Medulla oblongata (tissue), 1 donor: ENCODE measurements at regions not wholly inside any gene's neighbourhood (a gene's known extent, or its start where the extent isn't known, plus 50 kb on each side); places are given as distances from the start of the nearest gene placed in this dataset.

Experiments
- DNase-seq: peaks from one replicate; pipeline ENCODE4 v3.0.0-alpha.2; 2015; ENCODE audit errors: extremely low spot score

DNA sequence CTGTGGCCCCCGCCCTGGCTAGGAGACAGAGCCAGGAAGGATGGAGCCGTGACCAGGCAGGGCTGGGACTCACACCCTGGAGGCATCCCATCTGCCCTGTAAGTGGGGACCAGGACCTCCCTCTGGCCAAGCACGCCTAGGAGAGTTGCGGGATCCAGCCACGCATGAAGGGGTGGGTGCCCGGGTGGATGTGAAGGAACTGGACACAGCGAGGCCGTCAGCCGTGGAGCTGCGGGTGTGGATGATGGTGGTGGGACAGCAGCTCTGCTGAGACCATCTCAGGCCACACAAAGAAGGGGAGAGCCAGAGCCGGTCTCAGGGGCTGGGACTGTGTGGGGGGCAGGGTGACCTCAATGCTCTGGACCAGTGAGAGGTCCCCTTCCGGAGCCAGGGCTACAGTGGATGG, 746.4 kb downstream of the BRD1 start:
- DNase-seq = no peak

DNA sequence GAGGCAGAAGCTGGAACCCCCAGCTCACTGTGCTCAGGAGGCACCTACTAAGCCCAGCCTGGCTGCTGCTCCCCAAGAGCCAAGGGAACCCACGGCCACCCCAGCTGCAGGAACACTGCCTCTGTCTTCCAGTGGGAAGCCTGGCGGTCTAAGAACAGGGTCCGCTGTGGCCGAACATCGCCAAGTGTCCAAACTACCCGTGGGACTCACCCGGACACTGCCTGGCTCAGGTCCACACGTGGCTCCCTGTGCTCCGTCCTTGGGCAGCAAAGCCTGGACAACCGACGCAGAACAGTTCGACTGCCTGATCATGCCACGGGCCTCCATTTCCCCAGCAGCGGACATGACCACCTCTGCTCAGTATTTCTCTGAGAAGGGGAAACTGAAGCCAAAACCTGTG, 747.0 kb downstream of the BRD1 start:
- DNase-seq = no peak

DNA sequence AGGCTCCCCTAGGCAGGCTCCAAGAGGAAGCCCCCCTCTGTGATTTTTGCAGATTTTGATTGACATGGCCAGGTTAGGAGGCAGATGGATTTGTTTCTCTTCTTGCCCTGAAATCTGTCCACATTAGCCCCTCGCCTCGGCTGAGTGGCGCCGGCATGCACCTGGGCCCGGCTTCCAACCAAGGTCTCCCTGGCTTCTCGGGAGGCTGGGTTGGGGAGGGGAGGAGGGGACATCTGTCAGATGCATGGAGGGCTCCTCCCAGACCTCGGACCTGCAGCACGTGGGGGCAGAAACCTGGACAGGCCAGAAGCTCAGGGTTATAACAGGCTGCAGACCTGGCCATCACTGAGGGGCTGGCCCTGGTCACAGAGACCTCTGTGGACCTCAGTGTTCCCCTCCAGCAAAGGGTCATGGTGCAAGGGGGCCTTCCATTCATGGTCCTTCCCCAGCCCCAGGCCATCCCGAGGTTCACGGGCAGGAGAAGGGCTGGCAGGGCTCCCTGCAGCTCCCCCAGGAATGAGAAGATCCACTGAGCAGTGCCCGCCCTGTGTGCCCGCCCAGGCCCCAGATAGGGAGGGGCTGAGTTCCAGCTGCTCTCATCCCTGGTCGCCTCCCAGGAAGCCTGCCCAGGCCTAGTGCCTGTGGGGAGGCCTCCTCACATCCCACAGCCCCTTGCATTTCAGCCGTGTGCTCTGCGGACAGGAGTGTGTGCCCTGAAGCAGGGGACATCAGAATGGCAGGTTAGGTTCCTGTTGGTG, 747.8 kb downstream of the BRD1 start:
- DNase-seq = no peak

DNA sequence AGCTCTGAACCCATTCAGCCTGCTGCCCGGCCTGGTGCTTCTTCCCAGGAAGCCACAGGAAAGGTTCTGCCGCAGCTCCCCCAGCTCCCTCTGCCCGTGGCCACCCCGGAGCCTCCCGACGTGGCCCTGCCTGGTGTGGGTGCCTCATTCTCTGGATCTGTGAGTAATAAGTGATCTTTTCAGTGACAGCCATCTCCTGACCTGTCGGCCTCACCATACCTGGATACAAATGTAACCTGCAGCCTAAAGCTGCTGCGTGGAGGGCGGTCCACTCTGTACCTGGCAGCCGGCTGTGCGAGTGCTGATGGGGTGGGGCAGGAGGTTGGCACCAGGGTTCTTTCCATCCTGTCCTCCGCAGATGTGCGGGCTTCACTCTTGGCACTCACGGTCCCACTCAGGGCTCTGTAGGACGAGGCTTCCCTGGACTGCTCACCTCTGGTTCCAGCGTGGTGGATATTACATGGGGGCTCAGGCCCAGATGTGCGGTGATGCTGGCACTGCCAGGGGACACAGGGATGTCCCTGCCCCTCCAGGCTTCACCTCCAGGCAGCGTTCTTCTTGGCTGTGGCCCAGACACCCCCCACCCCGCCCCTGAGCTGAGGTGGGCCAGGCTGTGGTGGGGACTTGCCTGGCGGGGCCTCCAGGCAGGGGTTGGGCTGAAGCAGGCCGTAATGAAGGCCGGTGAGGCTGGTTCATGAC, 748.5 kb downstream of the BRD1 start:
- no peak for DNase-seq

DNA sequence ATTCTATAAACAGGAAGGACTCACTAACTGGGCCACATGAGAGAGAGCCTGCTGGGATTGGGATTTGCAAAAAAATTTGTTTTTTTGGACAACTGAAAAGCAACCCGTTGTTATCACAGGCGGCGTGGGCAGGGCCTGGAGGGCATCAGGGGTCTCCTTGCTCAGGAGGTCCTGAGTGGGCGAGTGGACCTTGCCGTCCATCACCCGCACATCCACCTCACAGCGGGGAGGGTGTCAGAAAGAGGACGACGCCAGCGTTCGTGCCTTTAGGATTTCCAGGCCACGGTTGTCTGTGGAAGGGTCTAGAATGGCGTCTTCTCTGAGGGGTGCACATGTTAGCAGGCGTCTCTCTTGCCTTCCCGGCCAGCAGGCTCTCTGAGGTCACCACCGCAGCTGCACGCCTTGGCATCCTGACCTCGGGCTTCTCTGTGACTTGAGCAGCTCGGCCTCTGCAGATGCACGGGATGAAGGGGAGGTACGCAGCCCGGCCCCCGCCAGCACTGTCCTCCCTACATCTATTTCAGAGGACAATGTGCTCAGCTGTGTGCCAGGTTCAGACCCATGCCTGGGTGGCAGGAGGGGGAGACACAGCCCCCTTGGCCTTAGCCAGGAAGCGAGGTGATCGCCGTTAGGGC, 749.5 kb downstream of the BRD1 start:
- DNase-seq = no peak

DNA sequence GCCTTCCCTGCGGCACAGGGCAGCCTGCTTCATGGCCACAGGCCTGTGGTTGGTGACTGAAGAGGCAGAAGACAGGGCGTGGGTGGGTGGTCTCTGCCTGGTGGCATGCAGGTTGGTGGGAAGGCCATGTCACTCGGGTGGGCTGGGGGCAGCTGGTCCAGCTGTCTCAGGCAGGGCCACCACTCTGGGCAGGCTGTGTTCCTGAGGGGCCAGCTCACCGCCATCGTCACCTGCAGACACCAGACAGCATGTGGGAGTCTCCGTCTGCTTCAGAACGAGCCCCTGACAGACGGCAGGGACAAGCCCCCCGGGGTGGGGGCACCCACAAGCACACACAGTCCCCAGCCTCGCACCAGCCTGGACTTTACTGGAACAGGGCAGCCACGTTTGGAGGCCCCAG, 750.1 kb downstream of the BRD1 start:
- no peak for DNase-seq

DNA sequence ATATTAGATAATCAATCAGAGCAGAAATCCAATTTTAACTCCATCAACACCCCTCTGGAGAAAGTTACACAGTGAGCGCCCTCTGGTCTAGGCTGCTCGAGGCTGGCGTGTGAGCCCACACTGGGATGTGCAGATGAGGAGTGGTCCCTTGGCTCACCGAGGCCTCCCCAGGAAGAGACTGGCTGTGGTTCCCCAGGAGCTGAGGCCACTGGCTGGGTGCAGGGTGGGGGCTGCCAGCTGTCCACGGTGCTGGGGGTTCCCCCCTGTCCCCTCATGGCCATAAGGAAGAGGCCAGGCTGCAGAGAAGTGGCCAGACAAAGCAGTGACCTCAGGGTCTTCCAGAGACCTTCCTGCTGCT, 750.7 kb downstream of the BRD1 start:
- DNase-seq = no peak

DNA sequence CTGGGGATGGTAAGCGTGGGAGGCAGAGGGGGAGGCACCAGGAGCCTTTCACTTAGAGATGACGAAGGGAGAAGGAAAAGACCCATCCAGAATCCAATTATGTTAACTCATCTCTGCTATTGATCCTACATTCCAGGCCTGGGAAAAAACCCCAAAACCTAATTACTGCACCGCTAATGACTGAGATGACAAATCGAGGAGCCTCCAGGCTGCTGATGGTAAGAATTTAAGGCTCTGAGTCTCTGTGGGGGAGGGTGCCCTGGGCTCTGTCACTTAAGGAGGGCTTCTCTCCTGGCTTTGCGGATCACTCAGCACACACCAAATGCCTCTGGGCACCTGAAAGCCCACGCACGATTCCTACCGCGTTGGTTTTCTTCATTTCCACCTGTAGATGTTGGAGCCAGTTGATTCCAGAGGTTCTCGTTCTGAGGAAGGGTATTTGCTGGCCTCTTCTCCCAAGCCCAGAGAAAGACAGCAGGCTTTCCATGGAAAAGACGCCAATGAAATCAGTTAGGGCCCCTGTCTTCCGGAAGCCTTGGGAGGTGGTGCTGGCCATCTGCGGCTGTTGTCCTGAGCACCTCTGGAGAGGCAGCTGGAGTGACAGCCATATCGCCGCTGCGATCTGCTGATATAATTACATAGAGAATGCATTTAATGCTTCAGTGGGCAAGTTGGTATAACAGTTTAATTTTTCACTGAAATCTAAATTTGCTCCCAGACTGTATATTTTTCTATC, 751.2 kb downstream of the BRD1 start:
- no peak for DNase-seq

DNA sequence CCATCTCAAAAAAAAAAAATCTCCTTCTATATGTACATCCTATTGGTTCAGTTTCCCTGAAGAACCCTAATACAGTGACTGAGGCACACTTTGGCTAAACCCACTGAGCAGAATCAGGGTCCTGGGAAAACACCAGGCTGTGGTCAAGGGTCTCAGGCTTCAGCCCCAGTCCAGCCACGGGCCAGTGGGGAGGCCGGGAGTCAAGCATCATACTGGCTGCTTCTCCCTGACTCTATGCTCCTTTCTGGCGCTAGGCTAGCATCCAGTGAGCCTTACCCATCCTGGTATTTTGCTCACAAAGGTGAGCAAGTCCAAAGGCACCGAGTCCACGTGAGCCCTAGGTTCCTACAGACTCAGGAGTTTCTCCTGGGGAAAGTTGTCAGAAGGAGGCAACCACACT, 752.5 kb downstream of the BRD1 start:
- DNase-seq = no peak

DNA sequence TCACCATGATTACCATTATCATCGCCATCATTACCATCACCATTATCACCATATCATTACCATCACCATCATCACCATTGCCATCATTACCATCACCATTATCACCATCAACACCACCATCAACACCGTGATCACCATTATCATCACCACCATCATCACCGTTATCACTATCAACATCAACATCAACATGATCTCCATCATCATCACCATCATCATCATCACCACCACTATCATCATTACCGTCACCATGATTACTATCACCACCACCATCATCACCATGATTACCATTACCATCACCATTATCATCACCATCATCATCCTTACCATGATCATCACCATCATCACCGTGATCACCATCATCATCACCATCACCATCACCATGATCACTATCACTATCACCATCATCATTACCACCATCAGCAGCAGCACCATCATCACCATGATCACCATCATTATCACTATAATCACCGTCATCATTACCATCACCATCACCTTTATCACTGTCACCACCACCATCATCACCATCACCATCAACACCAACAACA, 753.7 kb downstream of the BRD1 start:
- DNase-seq = no peak

DNA sequence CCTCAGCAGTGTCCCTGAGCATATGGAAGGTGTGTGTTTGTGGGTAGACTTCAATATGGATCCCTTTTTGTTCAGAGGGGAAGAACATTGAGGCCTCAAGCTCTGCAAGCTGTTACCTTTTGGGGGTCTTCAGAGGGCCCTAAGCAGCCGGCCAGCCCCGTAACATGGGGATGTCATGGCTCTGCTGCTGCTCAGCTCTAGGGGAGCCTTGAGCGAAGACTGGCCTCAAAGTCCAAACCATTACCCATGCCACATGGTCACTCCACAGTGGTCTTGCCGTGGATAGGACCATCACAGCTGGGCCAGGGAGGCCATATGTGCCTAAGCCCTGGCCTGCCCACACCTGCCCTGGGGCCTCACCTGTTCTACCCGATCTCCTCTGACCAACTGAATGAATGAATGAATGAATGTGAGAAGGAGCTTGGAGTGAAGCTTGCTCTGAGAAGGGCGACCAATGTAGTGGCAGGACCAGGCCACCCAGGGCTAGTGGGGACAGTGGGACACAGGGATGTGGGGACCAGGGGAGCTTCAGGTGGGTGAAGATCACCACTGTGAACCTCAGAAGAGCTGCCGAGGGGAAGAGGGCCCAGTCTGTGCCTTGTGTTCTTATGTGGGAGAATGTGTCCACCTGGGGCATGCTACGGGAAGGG, 754.6 kb downstream of the BRD1 start:
- DNase-seq = no peak

DNA sequence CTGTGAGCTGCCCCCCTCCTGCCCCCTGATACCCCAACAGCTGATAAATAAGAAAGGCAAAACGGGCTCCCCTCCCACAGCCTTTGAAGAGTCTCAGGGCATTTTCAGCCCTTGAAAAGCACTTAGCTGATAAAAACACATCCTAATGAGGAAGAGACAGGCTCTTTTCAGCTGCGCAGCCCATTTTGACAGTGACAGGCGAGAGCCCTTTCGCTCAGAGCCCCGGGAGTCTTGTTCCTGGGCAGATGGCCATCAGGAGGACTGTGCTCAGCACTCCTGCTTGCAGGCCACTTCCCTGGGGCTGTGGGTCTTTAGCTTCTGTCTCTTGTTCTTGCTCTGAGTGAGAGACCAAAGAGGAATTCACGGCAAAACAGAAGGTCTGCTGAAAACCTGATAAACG, 757.2 kb downstream of the BRD1 start:
- no peak for DNase-seq

DNA sequence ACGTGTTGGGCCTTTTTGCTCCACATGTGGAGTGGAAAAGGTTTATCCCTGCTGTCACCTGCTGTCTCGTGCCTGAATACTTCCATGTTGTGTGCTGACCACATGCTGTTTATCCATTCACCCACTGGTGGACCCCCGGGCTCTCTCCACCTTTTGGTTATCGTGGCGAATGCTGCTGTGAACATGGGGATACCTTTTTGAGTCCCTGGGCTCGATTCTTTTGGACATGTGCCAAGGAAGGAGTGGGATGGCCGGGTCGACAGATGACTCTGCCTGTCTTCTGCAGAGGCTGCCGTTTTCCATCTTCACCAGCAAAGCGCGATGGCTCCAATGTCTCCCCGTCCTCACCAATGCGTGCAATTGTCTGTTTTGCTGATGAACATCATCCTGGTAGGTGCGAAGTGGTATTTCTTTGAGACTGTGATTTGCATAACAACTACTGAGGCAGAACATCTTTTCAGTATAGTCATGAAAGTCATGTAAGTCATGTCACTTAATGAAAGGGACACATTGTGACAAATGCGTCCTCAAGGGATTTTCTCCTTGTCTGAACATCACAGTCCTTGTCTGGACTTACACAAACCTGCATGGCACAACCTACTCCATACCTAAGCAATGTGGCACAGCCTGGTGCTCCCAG, 758.7 kb downstream of the BRD1 start:
- no peak for DNase-seq

DNA sequence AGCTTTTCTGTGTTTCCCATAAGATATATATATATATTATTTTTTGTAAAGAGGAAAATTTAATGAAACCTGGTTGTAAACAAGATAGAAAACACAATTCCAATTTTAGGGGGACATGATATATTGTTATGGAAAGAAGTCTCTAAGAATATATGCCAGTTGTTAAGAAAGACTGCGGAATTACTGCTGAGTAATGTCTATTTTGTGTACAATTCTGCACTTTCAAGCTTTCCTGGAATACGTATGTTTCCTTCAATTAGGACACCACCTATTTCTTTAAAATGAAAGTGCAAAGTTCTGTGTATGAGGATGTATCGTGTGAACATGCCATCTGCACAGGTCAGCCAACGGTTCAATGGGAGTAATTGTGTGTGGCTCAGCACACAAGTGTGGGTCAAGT, 760.2 kb downstream of the BRD1 start:
- DNase-seq = no peak

DNA sequence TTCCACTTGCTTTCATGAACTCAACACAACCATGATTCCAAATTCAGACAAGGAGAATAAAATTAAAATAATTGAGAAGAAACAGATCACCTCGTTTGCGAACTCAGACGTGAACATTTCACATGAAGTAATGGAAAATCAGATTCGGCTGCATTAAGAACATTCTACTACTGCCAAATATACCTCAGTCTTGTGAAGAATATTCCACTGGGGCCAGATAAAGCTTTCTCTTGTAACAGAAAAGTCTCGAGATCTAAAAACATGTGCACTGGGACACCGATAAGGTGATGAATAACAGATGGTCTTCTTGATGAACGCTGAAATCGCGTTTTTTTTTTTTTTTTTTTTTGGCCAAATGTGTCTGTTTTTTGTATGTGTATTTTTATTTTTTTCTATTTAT, 761.1 kb downstream of the BRD1 start:
- DNase-seq = no peak

DNA sequence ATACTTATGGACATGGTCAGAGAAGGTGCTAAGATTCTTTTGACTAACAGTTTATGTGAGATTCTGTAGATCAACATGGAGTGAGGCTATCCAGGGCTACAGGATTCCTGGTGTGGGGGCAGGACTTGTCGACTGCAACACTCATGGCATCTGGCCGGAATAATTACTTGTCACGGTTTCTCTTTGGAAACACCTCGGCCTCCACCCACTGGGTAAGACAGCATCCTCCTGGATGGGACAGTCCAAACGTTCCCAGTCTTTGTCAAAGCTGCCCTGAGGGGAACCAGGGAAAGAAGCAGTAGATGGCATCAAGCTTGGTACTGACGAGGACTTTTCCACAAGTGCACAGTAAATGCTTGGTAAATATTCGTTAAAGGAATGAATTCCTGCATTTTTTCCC, 762.8 kb downstream of the BRD1 start:
- DNase-seq = no peak

DNA sequence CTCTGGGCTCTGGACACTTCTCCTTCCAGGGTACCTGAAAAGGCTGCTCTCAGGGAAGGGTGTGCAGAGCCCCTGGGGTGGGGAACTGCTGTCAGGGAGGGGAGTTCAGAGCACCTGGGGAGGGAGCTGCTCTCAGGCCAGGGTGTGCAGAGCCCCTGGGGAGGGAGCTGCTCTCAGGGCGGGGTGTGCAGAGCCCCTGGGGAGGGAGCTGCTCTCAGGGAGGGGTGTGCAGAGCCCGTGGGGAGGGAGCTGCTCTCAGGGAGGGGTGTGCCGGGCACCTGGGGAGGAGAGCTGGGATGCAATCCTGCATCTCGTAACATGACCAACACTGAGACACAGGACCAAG, 764.2 kb downstream of the BRD1 start:
- DNase-seq = no peak

DNA sequence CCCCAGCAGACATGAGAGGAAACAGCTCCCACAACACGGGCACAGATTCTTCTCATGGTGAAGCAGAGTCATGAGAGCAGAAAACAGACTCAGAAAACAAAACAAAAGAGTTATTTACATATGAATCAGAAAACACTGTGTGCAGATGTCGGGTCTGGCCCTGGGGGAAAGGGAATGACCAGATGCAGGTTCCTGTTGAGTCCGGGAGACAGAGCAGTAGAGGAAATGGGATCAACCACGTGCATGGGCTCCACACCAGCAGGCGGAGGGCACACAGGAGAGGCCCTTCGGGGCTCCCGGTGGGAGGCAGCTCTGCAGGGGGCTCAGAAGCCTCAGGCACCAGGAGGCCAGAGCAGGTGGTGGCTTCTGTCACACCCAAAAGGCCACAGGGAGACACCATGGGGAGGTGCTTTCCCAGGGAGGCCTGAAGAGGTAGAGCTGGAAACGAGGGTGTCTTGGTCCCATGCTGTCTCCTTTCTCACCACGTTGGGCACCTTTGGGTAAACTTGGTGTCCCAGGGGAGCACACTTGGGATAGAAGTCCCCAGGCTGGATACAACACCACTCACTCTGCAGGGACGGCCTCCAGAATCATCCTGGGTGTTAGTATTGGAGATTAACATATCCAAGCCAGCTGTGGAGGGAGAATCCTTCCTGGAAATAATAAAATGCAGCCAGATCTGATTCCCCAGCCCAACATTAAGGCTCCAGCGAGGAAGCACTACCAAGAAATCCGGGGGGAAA, 764.7 kb downstream of the BRD1 start:
- DNase-seq = no peak

DNA sequence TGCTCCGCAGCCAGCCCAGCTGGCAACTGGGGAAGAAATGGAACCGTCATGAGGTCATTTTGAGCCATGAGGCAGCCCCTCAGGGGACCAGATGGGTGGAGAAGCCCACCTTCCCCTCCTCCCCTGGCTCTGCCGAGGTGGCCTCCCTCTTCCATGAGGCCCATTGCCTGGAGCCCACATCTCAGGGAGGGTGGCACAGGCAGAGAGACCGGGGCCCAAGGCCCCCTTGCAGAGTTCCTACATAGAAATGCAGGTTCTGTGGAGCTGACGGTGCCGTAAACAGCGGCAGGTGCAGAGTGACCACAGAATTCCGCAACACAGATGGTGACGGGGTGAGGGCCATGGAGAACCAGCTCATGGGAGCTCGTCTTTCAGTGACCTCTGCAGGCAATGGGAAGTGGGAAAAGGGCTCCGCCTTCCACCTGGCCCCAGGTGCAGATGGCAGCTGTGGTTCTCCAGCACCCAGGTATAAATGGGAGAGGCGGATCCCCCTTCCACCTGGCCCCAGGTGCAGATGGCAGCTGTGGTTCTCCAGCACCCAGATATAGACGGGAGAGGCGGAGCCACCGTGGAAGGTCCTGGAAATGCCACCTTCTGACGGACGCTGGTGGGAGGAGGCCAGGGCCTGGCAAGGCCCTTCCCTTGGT, 765.4 kb downstream of the BRD1 start:
- no peak for DNase-seq

DNA sequence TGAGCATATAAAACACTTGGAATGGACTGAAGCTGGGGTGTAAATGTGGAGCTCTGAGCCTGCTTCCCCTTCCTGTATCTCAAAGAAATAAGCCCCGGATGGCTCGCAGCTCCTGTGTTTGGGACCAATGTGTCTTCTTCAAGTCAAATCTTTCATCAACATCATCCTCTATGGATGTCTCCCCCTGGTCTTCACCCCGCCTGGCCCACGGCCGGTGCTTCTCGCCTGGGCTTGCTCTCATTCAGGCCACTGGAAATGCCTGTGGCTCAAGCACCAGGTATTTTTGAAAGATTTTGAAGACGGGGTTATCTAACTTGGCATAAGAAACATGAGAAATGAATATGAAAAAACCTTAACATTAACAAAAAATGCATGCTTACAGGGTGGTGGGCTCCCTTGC, 769.8 kb downstream of the BRD1 start:
- no peak for DNase-seq
